HUES48 (cell line): ENCODE measurements at regions not wholly inside any gene's neighbourhood (a gene's known extent, or its start where the extent isn't known, plus 50 kb on each side); places are given as distances from the start of the nearest gene placed in this dataset.
"Not testable (repeated sequence)": the region's sequence is repeated elsewhere in the genome, so short reads cannot be mapped to it uniquely, and the experiment has no call there.

ENCODE experiments used
- H3K27ac ChIP-seq: one replicate; pipeline ENCODE4 v1.7.0; 2013; ENCODE audit warnings: low read depth, low read length, inconsistent platforms
- H3K27me3 ChIP-seq: 2 replicates; pipeline ENCODE4 v1.6.1; 2013; ENCODE audit warnings: mild to moderate bottlenecking, low read length; ENCODE audit not compliant: control insufficient read depth, insufficient read depth
- H3K36me3 ChIP-seq: 2 replicates; pipeline ENCODE4 v1.6.1; 2013; ENCODE audit warnings: low read length; ENCODE audit not compliant: control insufficient read depth, insufficient read depth
- H3K4me1 ChIP-seq: 2 replicates; pipeline ENCODE4 v1.6.1; 2013; ENCODE audit warnings: mild to moderate bottlenecking, low read length; ENCODE audit not compliant: control insufficient read depth, insufficient read depth
- H3K4me3 ChIP-seq: 2 replicates; pipeline ENCODE4 v1.5.1; 2013; ENCODE audit warnings: mild to moderate bottlenecking, low read depth, low read length
- H3K9ac ChIP-seq: 2 replicates; pipeline ENCODE4 v1.6.1; 2013; ENCODE audit warnings: mild to moderate bottlenecking, low read depth, low read length, moderate library complexity
- H3K9me3 ChIP-seq: 2 replicates; pipeline ENCODE4 v1.6.1; 2013; ENCODE audit warnings: low read length; ENCODE audit not compliant: control insufficient read depth, insufficient read depth

DNA sequence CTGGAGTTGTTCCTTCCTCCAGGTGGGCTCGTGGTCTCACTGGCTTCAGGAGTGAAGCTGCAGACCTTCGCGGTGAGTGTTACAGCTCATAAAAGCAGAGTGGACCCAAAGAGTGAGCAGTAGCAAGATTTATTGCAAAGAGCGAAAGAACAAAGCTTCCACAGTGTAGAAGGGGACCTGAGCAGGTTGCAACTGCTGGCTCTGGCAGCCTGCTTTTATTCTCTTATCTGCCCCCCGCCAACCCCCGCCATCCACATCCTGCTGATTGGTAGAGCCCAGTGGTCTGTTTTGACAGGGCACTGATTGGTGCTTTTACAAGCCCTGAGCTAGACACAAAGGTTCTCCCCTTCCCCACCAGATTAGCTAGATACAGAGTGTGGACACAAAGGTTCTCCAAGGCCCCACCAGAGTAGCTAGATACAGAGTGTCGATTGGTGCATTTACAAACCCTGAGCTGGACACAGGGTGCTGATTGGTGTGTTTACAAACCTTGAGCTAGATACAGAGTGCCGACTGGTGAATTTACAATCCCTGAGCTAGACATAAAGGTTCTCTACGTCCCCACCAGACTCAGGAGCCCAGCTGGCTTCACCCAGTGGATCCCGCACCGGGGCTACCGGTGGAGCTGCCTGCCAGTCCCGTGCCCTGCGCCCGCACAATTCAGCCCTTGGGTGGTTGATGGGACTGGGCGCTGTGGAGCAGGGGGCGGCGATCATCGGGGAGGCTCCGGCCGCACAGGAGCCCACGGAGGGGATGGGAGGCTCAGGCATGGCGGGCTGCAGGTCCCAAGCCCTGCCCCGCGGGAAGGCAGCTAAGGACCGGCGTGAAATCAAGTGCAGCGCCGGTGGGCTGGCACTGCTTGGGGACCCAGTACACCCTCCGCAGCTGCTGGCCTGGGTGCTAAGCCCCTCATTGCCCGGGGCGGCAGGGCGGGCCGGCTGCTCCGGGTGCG, 999.5 kb upstream of the SPRY2 start:
- not testable (repeated sequence) for H3K4me3 ChIP-seq, H3K9ac ChIP-seq, H3K9me3 ChIP-seq, H3K4me1 ChIP-seq, H3K27me3 ChIP-seq, H3K36me3 ChIP-seq, H3K27ac ChIP-seq

GRCh38 chr13:81339666-81340065, 998.7 kb upstream of the SPRY2 start:
- H3K27ac ChIP-seq, H3K4me1 ChIP-seq, H3K36me3 ChIP-seq, H3K27me3 ChIP-seq, H3K9ac ChIP-seq, H3K4me3 ChIP-seq, H3K9me3 ChIP-seq: not testable (repeated sequence)

GRCh38 chr13:81334481-81334880, 993.6 kb upstream of the SPRY2 start:
- H3K27ac ChIP-seq, result no peak overlapping the region
- H3K9ac ChIP-seq, result no peak overlapping the region
- no peaks in the 10 kb centered on the region for H3K36me3 ChIP-seq
- H3K9me3 ChIP-seq, result peaks cover 11% of the 10 kb centered on the region; the same call in 1 of the 2 replicates
- H3K4me1 ChIP-seq, result no peaks in the 10 kb centered on the region
- H3K27me3 ChIP-seq, result no peaks in the 10 kb centered on the region
- no peak overlapping the region for H3K4me3 ChIP-seq

- no peak overlapping the region for H3K9ac ChIP-seq
- no peak overlapping the region for H3K4me3 ChIP-seq
- no peaks in the 10 kb centered on the region for H3K36me3 ChIP-seq
- no peaks in the 10 kb centered on the region for H3K27me3 ChIP-seq
- no peaks in the 10 kb centered on the region for H3K4me1 ChIP-seq
- H3K9me3 ChIP-seq, result peaks cover 11% of the 10 kb centered on the region; the same call in 1 of the 2 replicates
- H3K27ac ChIP-seq, result no peak overlapping the region
Observed at GRCh38 chr13:81326913-81327312, 986.0 kb upstream of the SPRY2 start.

DNA sequence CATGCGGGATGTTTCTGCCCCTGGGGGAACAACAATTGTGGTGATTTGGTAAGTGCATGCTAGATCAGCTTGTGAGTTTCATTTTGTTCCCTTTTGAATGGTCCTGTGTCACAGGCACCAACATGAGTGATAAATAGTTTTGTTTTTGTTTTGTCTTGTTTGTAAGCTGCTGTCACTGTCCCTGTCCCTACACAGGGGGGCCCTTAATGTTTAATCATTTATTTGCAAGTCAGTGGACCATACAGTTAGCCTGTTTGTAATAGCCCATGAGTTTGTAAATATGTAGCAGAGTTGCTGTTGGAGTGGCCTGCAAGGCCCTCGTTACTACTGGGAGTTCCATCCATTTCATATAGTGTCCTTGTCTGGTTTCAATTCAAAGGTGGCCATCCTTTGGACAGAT, 979.6 kb upstream of the SPRY2 start:
- no peak overlapping the region for H3K27ac ChIP-seq
- H3K4me3 ChIP-seq, result no peak overlapping the region
- H3K36me3 ChIP-seq, result no peaks in the 10 kb centered on the region
- no peaks in the 10 kb centered on the region for H3K27me3 ChIP-seq
- H3K9me3 ChIP-seq, result no peaks in the 10 kb centered on the region
- no peaks in the 10 kb centered on the region for H3K4me1 ChIP-seq
- no peak overlapping the region for H3K9ac ChIP-seq

DNA sequence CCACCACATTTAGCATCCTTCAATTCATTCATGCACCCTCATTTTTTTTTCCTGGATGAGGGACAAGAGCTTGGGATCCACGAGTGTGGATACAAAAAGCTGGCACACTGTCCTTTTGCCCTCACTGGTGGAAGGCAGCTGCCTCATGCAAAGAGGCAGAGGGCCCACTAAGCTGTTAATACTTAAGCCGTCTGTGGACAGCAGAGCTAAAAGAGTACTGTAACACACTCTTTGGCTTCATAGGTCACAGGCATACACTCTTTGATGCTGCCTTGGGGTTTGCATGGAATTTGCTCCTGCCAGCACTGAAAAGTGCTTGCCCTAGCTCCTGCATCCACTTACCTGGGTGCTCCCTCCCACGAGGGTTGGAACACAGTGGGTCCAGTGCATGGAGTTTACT, 978.4 kb upstream of the SPRY2 start:
- Histone ChIP-seq H3K9ac (no peak overlapping the region), H3K36me3 (no peaks in the 10 kb centered on the region), H3K27me3 (no peaks in the 10 kb centered on the region), H3K4me1 (no peaks in the 10 kb centered on the region), H3K27ac (no peak overlapping the region), H3K4me3 (no peak overlapping the region), H3K9me3 (no peaks in the 10 kb centered on the region)

DNA sequence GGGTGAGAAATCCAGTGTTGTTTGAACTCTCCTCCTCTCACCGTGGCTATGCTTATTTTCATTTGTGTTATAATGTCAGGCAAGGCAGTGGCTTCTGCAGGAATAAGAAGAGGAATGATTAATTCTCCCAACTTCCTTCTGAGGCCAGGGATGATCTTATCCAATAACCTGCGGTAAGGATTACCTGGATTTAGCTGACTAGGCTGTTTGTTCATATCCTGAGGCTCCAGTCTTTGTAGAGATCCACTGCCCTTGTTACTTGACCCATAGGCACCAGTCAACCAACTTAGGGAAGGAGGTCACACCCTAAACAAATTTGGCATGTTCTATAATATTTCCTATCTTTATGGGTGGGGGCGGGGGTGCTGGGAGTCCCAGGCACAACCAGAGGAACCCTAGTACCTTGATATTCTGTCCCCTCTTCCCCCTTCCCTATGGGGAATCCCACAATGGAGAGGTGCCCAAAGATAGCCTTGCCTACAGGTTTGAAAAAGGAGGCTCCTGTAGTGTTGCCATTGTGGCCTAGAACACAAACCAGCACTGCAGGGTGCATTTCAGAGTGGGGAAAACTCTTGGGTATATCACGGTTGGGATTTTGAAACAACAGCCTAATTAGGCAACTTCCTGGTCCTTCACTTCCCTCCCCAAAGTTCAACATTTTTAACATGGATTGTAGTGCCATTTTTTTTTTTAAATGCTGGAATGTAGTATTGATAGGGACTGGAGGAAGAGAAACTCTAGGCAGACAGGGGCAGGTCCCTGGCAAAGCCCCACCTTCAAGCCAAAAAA, 977.5 kb upstream of the SPRY2 start:
- Histone ChIP-seq H3K27ac (no peak overlapping the region), H3K4me3 (no peak overlapping the region), H3K9ac (no peak overlapping the region), H3K9me3 (no peaks in the 10 kb centered on the region), H3K27me3 (no peaks in the 10 kb centered on the region), H3K4me1 (no peaks in the 10 kb centered on the region), H3K36me3 (no peaks in the 10 kb centered on the region)

GRCh38 chr13:81314461-81314860, 973.5 kb upstream of the SPRY2 start:
- no peaks in the 10 kb centered on the region for H3K36me3 ChIP-seq
- no peaks in the 10 kb centered on the region for H3K9me3 ChIP-seq
- H3K4me1 ChIP-seq, result no peaks in the 10 kb centered on the region
- no peak overlapping the region for H3K27ac ChIP-seq
- no peaks in the 10 kb centered on the region for H3K27me3 ChIP-seq
- no peak overlapping the region for H3K4me3 ChIP-seq
- no peak overlapping the region for H3K9ac ChIP-seq

DNA sequence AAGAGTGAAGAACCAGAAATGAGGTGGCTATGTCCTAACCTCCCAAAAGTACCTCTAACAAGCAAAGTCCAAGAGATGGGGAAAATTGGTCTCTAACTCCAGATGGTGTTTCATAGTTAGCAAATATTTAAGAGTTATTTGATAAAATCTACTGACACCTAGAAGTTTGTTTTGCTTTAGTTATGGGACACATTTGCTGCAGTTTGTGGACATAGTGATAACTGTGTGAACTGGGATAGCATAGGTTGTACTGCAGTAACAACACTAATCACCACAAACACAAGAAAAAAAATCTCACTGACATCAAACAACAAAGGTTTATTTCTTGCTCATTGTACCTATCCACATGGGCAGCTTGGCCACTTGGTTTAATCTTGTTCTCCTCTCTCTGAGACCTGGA, 965.0 kb upstream of the SPRY2 start:
- H3K36me3 ChIP-seq, result no peaks in the 10 kb centered on the region
- no peaks in the 10 kb centered on the region for H3K9me3 ChIP-seq
- H3K4me3 ChIP-seq, result no peak overlapping the region
- H3K27ac ChIP-seq, result no peak overlapping the region
- H3K4me1 ChIP-seq, result 0 out of 2 replicates have a peak, but pooled peaks cover 6% of the 10 kb centered on the region
- no peak overlapping the region for H3K9ac ChIP-seq
- H3K27me3 ChIP-seq, result no peaks in the 10 kb centered on the region

- 0 out of 2 replicates have a peak, but pooled peaks cover 6% of the 10 kb centered on the region for H3K4me1 ChIP-seq
- H3K36me3 ChIP-seq, result no peaks in the 10 kb centered on the region
- H3K4me3 ChIP-seq, result no peak overlapping the region
- H3K27ac ChIP-seq, result no peak overlapping the region
- H3K27me3 ChIP-seq, result no peaks in the 10 kb centered on the region
- H3K9me3 ChIP-seq, result no peaks in the 10 kb centered on the region
- no peak overlapping the region for H3K9ac ChIP-seq
Observed at GRCh38 chr13:81304121-81304659, 963.3 kb upstream of the SPRY2 start.

GRCh38 chr13:81302677-81303076, 961.8 kb upstream of the SPRY2 start:
- 0 out of 2 replicates have a peak, but pooled peaks cover 6% of the 10 kb centered on the region for H3K4me1 ChIP-seq

More at GRCh38 chr13:81302677-81303076, 961.8 kb upstream of the SPRY2 start:
- Histone ChIP-seq H3K27me3 (no peaks in the 10 kb centered on the region), H3K4me3 (no peak overlapping the region), H3K27ac (no peak overlapping the region), H3K9ac (no peak overlapping the region), H3K9me3 (no peaks in the 10 kb centered on the region), H3K36me3 (no peaks in the 10 kb centered on the region)
